ENCODE measurements at regions not wholly inside any gene's neighbourhood (a gene's known extent, or its start where the extent isn't known, plus 50 kb on each side); places are given as distances from the start of the nearest gene placed in this dataset.

DNA sequence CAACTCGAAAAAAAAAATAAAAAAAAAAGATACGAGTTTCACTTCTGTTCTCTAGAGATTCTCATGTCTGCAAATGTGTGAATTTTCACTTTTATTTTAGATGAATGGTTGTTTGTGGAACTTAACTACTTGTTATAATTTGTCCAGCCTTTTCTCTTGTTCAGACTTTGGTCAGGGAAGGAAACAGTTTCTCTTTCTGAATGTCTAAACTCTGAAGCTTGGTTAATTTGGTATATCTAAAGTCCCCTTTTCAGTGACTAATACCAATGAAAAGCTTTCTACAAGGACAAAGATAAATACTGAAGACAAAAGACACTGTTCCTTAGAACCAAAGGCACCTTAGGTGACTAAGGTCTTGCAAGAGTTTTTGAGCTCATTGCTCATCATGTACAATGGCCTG, 144.4 kb upstream of the PIEZO2 start:
- no peak for DNase-seq (ENCODE audit: low read depth)
- no peak overlapping the region for H3K4me3 ChIP-seq (ENCODE audit: low read length)
- TF ChIP-seq, protein P1, sequence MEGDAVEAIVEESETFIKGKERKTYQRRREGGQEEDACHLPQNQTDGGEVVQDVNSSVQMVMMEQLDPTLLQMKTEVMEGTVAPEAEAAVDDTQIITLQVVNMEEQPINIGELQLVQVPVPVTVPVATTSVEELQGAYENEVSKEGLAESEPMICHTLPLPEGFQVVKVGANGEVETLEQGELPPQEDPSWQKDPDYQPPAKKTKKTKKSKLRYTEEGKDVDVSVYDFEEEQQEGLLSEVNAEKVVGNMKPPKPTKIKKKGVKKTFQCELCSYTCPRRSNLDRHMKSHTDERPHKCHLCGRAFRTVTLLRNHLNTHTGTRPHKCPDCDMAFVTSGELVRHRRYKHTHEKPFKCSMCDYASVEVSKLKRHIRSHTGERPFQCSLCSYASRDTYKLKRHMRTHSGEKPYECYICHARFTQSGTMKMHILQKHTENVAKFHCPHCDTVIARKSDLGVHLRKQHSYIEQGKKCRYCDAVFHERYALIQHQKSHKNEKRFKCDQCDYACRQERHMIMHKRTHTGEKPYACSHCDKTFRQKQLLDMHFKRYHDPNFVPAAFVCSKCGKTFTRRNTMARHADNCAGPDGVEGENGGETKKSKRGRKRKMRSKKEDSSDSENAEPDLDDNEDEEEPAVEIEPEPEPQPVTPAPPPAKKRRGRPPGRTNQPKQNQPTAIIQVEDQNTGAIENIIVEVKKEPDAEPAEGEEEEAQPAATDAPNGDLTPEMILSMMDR (conservative IDR thresholded peaks at IDR 0.05; ENCODE audit: low read depth, low read length): no peak

GRCh38 chr18:11290786-11291185, 141.4 kb upstream of the PIEZO2 start:
- TF ChIP-seq, protein P1 (conservative IDR thresholded peaks at IDR 0.05; ENCODE audit: low read depth, low read length): no peak
- no peak overlapping the region for H3K4me3 ChIP-seq (ENCODE audit: low read length)
- DNase-seq (ENCODE audit: low read depth): no peak

DNA sequence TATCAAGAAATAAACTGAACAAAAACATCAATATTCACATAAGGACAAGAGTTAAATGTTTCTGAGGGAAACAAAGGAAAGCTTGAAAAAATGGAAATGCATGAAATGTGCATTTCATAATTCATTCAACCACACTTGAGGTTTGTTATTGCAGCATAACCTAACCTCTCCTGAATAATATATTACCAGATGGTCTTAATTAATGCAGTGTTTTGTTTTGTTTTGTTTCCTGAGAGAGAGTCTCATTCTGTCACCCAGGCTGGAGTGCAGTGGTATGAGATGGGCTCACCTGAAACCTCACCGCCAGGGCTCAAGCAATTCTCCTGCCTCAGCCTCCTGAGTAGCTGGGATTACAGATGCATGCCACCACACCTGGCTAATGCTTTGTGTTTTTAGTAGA, 139.9 kb upstream of the PIEZO2 start:
- no peak overlapping the region for H3K4me3 ChIP-seq (ENCODE audit: low read length)
- TF ChIP-seq, protein P1 (conservative IDR thresholded peaks at IDR 0.05; ENCODE audit: low read depth, low read length): no peak
- no peak for DNase-seq (ENCODE audit: low read depth)

DNA sequence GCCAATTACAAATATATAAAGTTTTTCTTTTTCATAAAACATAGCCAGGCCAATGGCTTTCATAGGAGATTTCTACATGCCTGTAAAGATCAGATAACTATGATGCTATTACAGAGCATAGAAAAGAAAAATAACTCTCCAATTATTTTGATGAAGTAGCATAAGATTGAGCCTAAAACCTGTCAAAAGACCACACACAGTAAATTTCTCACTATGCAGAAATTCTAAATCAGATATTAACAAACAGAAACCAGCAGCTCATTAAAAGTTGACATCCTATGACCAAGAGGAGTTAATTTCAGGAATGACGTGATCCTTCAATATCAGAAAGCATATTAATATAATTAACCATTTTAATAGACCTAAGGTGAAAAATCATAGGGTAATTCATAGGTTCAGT, 139.0 kb upstream of the PIEZO2 start:
- TF ChIP-seq, protein P1 (conservative IDR thresholded peaks at IDR 0.05; ENCODE audit: low read depth, low read length): no peak
- H3K4me3 ChIP-seq (ENCODE audit: low read length): no peak overlapping the region
- DNase-seq (ENCODE audit: low read depth): no peak

DNA sequence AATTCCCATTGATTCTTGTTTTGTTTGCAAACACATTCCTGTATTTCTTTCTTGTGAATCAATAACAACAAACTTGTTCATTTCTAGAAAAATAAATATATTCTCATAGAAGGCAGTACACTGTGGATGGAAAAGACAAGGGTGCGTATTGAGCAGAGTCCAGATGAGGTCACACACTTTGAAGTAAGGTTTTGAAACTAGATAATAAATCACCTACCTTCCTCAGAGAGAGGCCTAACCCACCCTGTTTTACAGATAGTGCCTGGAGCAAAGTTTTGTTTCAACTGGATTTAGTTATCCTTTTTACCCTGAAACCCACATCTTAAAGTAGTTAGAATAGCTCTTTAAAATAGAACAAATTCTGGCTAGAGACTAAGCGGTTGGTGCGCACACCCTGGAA, 137.1 kb upstream of the PIEZO2 start:
- TF ChIP-seq, protein P1 (conservative IDR thresholded peaks at IDR 0.05; ENCODE audit: low read depth, low read length): no peak
- no peak overlapping the region for H3K4me3 ChIP-seq (ENCODE audit: low read length)
- no peak for DNase-seq (ENCODE audit: low read depth)

DNA sequence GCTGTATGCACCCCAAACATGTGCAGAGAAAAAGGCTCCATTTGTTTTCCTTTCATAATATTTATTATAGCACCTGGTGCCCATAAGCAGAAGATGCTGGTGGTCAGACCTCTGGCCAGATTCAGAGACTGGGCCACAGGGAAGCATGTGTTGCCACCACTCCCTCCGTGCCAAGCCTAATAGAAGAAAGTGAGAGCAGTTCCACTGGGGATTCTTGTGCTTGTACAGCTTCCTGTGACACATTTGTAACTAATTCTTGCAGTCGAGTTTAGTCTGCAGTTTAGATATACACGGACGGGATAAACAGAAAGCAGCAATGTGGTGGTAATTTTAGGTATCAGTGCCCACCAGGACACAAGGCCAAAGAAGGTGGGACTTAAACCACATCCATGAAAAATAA, 135.4 kb upstream of the PIEZO2 start:
- TF ChIP-seq, protein P1 (conservative IDR thresholded peaks at IDR 0.05; ENCODE audit: low read depth, low read length): no peak
- no peak for DNase-seq (ENCODE audit: low read depth)
- no peak overlapping the region for H3K4me3 ChIP-seq (ENCODE audit: low read length)

- no peak for DNase-seq (ENCODE audit: low read depth)
Observed at GRCh38 chr18:11284349-11284748, 135.0 kb upstream of the PIEZO2 start.

More at GRCh38 chr18:11284349-11284748, 135.0 kb upstream of the PIEZO2 start:
- no peak overlapping the region for H3K4me3 ChIP-seq (ENCODE audit: low read length)
- TF ChIP-seq, protein P1 (conservative IDR thresholded peaks at IDR 0.05; ENCODE audit: low read depth, low read length): no peak

Data from retinal pigment epithelial cell (primary cell).